Uterus (tissue), 2 donors: ENCODE measurements at regions not wholly inside any gene's neighbourhood (a gene's known extent, or its start where the extent isn't known, plus 50 kb on each side); places are given as distances from the start of the nearest gene placed in this dataset.

Experiments used
- CTCF ChIP-seq, 4 experiments: fragments of 200-600 bp in 2 of 4; fragments of 450-650 bp in 2 of 4; sonication (generic) in 2 of 4; IDR thresholded peaks; one replicate each; pipeline ENCODE4 v1.5.1; 2016 to 2019; ENCODE audit warnings: antibody characterized with exemption in 4 of 4, mild to moderate bottlenecking in 2 of 4, moderate library complexity in 1 of 4
- POLR2A ChIP-seq, 2 donors: fragments of 450-650 bp; IDR thresholded peaks; one replicate each; pipeline ENCODE4 v1.6.1; 2016; ENCODE audit warnings: antibody characterized with exemption in 2 of 2, mild to moderate bottlenecking in 1 of 2, moderate library complexity in 1 of 2

- no peak for TF ChIP-seq CTCF (IDR thresholded peaks at IDR 0.05)
- no peak for TF ChIP-seq POLR2A (IDR thresholded peaks at IDR 0.05)
Measured at GRCh38 chr16:87173294-87173893, 143.8 kb downstream of the C16orf95 start.
